A673 (cell line): ENCODE measurements at regions not wholly inside any gene's neighbourhood (a gene's known extent, or its start where the extent isn't known, plus 50 kb on each side); places are given as distances from the start of the nearest gene placed in this dataset.

Experiments used
- BruUV-seq: library from RNA; stranded (reverse); fragments of 400-500 nt; replicated peaks from 2 replicates; lab custom pipeline; 2021; lab: Mats Ljungman, UMichigan
- CTCF ChIA-PET: fragments of 300-600 bp; sonication (Branson Sonifier 250); formaldehyde crosslinking; loops from one replicate; lab custom pipeline; 2022; ENCODE audit warnings: antibody characterized with exemption; lab: Charles Lee
- POLR2A ChIA-PET: fragments of 300-600 bp; sonication (Branson Sonifier 250); formaldehyde crosslinking; loops from one replicate; lab custom pipeline; 2022; ENCODE audit warnings: antibody characterized with exemption; ENCODE audit not compliant: low non-redundant PET; lab: Charles Lee
- DNase-seq: peaks from one replicate; pipeline ENCODE4 v3.0.0-alpha.2; 2015; ENCODE audit warnings: low spot score
- H3K27ac ChIP-seq: fragments of 200-600 bp; sonication (generic); 2 replicates; pipeline ENCODE4 v1.5.1; 2016; ENCODE audit warnings: mixed run types, low read depth, mild to moderate bottlenecking, mixed read lengths, antibody characterized with exemption, low read length; ENCODE audit not compliant: poor library complexity, severe bottlenecking
- H3K27me3 ChIP-seq: fragments of 200-600 bp; sonication (generic); replicated peaks from 2 replicates; pipeline ENCODE4 v1.6.1; 2017; ENCODE audit warnings: mixed run types, low read depth, mild to moderate bottlenecking, mixed read lengths, antibody characterized with exemption, low read length; ENCODE audit not compliant: insufficient read depth, poor library complexity
- H3K36me3 ChIP-seq: fragments of 200-600 bp; sonication (generic); 2 replicates; pipeline ENCODE4 v1.6.1; 2016; ENCODE audit warnings: mixed run types, mild to moderate bottlenecking, mixed read lengths, antibody characterized with exemption, low read length; ENCODE audit not compliant: insufficient read depth, poor library complexity, severe bottlenecking
- H3K4me1 ChIP-seq: fragments of 200-600 bp; sonication (generic); 2 replicates; pipeline ENCODE4 v1.6.1; 2017; ENCODE audit warnings: mixed run types, mild to moderate bottlenecking, mixed read lengths, antibody characterized with exemption, low read length; ENCODE audit not compliant: insufficient read depth, poor library complexity, severe bottlenecking
- H3K4me3 ChIP-seq: fragments of 200-600 bp; sonication (generic); 2 replicates; pipeline ENCODE4 v1.5.1; 2016; ENCODE audit warnings: low read depth, mixed run types, mild to moderate bottlenecking, mixed read lengths, low read length; ENCODE audit not compliant: poor library complexity, severe bottlenecking
- H3K9me3 ChIP-seq: fragments of 200-600 bp; sonication (generic); 2 replicates; pipeline ENCODE4 v1.6.1; 2016; ENCODE audit warnings: mixed run types, low read depth, mild to moderate bottlenecking, mixed read lengths, antibody characterized with exemption, low read length; ENCODE audit not compliant: poor library complexity, severe bottlenecking
- CTCF ChIP-seq: fragments of 300-800, 200-600 bp; sonication (generic); conservative IDR thresholded peaks from 2 replicates; pipeline ENCODE4 v1.5.1; 2017; ENCODE audit warnings: low read depth, mild to moderate bottlenecking, antibody characterized with exemption, low read length, moderate library complexity, mixed read lengths
- EZH2 ChIP-seq: fragments of 200-600 bp; sonication (generic); IDR thresholded peaks from 2 replicates; pipeline ENCODE4 v1.6.1; 2017; ENCODE audit warnings: borderline replicate concordance, low read depth, mild to moderate bottlenecking, mixed read lengths, antibody characterized with exemption, low read length; ENCODE audit not compliant: poor library complexity, severe bottlenecking
- intact Hi-C: fragments of 100-400 bp; cut with micrococcal nuclease; formaldehyde crosslinking; loops from one replicate; pipeline ENCODE4 v1.10.0; 2022; ENCODE audit not compliant: unreplicated experiment

DNA sequence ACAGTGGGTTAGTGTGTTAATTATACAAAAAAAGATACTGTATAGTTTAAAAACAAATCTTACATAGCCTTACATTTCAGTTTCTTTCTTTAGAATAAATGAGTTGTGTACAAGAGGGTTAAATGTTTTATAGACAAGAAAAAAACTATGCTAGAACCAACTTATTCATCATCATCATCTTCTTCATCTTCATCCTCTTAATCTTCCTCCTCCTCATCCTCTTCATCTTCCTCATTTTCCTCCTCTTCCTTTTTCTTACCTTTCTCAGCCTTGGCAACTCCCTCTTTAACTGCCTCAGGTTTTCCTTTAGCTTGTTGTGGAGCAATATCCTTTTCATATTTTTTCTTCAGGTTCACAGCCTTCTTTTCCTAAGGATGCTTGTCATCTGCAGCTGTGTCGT, 53.7 kb downstream of the RPS12 start:
- H3K4me3 ChIP-seq, result no peak overlapping the region
- ChIA-PET CTCF (no interaction called here), POLR2A (no interaction called here)
- no peaks in the 10 kb centered on the region for H3K9me3 ChIP-seq
- H3K36me3 ChIP-seq, result no peaks in the 10 kb centered on the region
- intact Hi-C loops, result no loop called here
- TF ChIP-seq EZH2 (no peak), CTCF (no peak)
- H3K4me1 ChIP-seq, result no peaks in the 10 kb centered on the region
- no peak for DNase-seq
- no TSS peak for BruUV-seq
- no peak overlapping the region for H3K27ac ChIP-seq
- peaks cover 7% of the 10 kb centered on the region for H3K27me3 ChIP-seq

- no peak overlapping the region for H3K27ac ChIP-seq
- ChIA-PET CTCF (no interaction called here), POLR2A (no interaction called here)
- intact Hi-C loops, result no loop called here
- no peaks in the 10 kb centered on the region for H3K4me1 ChIP-seq
- H3K27me3 ChIP-seq, result peaks cover 5% of the 10 kb centered on the region
- H3K9me3 ChIP-seq, result no peaks in the 10 kb centered on the region
- BruUV-seq, result no TSS peak
- no peak for DNase-seq
- no peaks in the 10 kb centered on the region for H3K36me3 ChIP-seq
- H3K4me3 ChIP-seq, result no peak overlapping the region
- TF ChIP-seq CTCF (no peak), EZH2 (no peak)
Measured at GRCh38 chr6:132872923-132873322, 58.6 kb downstream of the RPS12 start.

DNA sequence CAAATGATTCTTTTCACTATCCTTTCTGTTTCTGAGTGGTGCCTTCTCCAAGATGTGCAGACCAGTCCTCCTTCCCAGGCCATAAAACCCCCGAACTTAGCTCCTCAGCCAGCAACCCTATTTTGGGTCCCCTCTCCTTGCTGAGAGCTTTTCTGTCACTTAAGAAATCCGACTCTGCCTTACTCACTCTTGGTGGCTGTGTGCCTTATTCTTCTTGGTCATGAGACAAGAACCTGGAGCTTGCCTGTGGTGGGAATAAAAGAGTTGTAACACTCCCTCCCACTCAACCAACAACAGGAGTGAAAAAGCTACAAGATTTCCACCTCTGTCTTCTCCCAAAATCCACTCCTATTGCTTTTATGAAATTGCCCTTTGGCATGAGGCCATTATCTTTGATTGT, 62.6 kb downstream of the RPS12 start:
- TF ChIP-seq EZH2 (no peak), CTCF (no peak)
- no peak overlapping the region for H3K4me3 ChIP-seq
- ChIA-PET POLR2A (no interaction called here), CTCF (no interaction called here)
- peaks cover 5% of the 10 kb centered on the region for H3K27me3 ChIP-seq
- no peaks in the 10 kb centered on the region for H3K36me3 ChIP-seq
- H3K27ac ChIP-seq, result no peak overlapping the region
- no TSS peak for BruUV-seq
- H3K9me3 ChIP-seq, result no peaks in the 10 kb centered on the region
- intact Hi-C loops, result no loop called here
- H3K4me1 ChIP-seq, result no peaks in the 10 kb centered on the region
- DNase-seq, result no peak
